SH-SY5Y (cell line): ENCODE measurements at regions not wholly inside any gene's neighbourhood (a gene's known extent, or its start where the extent isn't known, plus 50 kb on each side); places are given as distances from the start of the nearest gene placed in this dataset.

Source experiments
- GATA2 ChIP-seq: IDR thresholded peaks from 2 replicates; pipeline ENCODE4 v1.6.1; 2011; ENCODE audit warnings: mild to moderate bottlenecking, low read depth, low read length
- GATA3 ChIP-seq: IDR thresholded peaks from 2 replicates; pipeline ENCODE4 v1.6.1; 2011; ENCODE audit warnings: low read depth, mild to moderate bottlenecking, low read length, moderate library complexity

DNA sequence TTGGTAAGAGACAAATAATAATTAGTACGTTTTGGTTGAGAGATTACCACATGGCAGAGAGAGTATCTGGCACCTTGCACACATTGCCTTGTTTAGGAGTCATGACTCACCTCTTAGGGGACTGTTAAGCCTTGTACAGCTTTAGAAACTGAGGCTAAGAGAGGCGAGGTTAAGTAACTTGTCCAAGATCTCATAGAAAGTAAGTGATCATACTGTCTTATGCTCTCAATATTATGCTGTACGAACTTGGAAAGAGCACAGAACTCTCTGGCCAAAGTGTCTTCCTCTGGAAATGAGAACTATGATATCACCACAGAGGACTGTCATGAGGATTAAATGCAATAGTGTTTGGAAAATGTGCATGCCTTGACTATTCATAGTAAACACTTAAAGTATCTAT lies 249.0 kb downstream of the UTRN start:
- TF ChIP-seq GATA2 (no peak), GATA3 (no peak)
